Adrenal gland (tissue), 5 donors: ENCODE measurements at regions not wholly inside any gene's neighbourhood (a gene's known extent, or its start where the extent isn't known, plus 50 kb on each side); places are given as distances from the start of the nearest gene placed in this dataset.

Experiments used
- CTCF ChIP-seq, 6 experiments: fragments of 450-650 bp in 4 of 6; fragments of 200-600 bp in 2 of 6; sonication (generic) in 1 of 6; IDR thresholded peaks; 1 replicate in 5 of 6; 2 replicates in 1 of 6; pipeline versions ENCODE4 v1.5.1 to v1.8.0; 2016 to 2021; ENCODE audit warnings: antibody characterized with exemption in 6 of 6, mild to moderate bottlenecking in 2 of 6, moderate library complexity in 1 of 6
- POLR2A ChIP-seq, 2 donors: fragments of 450-650 bp; IDR thresholded peaks; one replicate each; pipeline ENCODE4 v1.6.1; 2017; ENCODE audit warnings: antibody characterized with exemption in 2 of 2, mild to moderate bottlenecking in 2 of 2, moderate library complexity in 1 of 2
- donor health status: DM: no; HTN: no; CAD: no.

GRCh38 chr3:106124818-106125217, 256.0 kb upstream of the CBLB start:
- TF ChIP-seq POLR2A (IDR thresholded peaks at IDR 0.05) (no peak), CTCF (IDR thresholded peaks at IDR 0.05) (no peak)
